Type B pancreatic cell (in vitro differentiated cells): ENCODE measurements at regions not wholly inside any gene's neighbourhood (a gene's known extent, or its start where the extent isn't known, plus 50 kb on each side); places are given as distances from the start of the nearest gene placed in this dataset.
A peak's percentile ranks its signal among the peaks of the same experiment; 100 is the strongest.

ENCODE experiments used
- DNase-seq: peaks from one replicate; pipeline ENCODE4 v3.0.0; 2021; ENCODE audit warnings: mixed read lengths; ENCODE audit not compliant: unreplicated experiment; ENCODE audit errors: extremely low spot score
- H3K27ac Mint-ChIP-seq: 2 replicates; pipeline ENCODE4 v1.8.0; 2021; ENCODE audit warnings: mild to moderate bottlenecking, mixed read lengths
- H3K27me3 Mint-ChIP-seq: 2 replicates; pipeline ENCODE4 v1.8.0; 2021; ENCODE audit warnings: mixed read lengths
- H3K36me3 Mint-ChIP-seq: 2 replicates; pipeline ENCODE4 v1.8.0; 2021; ENCODE audit warnings: mixed read lengths
- H3K4me1 Mint-ChIP-seq: one replicate; pipeline ENCODE4 v1.8.0; 2021; ENCODE audit warnings: mixed read lengths; ENCODE audit not compliant: unreplicated experiment
- H3K4me3 Mint-ChIP-seq: 2 replicates; pipeline ENCODE4 v1.8.0; 2021; ENCODE audit warnings: mild to moderate bottlenecking, mixed read lengths
- H3K9me3 Mint-ChIP-seq: 2 replicates; pipeline ENCODE4 v1.8.0; 2021; ENCODE audit warnings: mixed read lengths
- CTCF ChIP-seq: fragments of 200-600 bp; sonication (generic); conservative IDR thresholded peaks from 2 replicates; pipeline ENCODE4 v1.5.0; 2021; ENCODE audit warnings: antibody characterized with exemption, mild to moderate bottlenecking

- H3K9me3 Mint-ChIP-seq, result no peaks in the 10 kb centered on the region
- H3K4me1 Mint-ChIP-seq, result peaks cover 30% of the 10 kb centered on the region
- no peak for TF ChIP-seq CTCF
- no peak overlapping the region for H3K4me3 Mint-ChIP-seq
- H3K36me3 Mint-ChIP-seq, result no peaks in the 10 kb centered on the region
- no peak for DNase-seq
- H3K27me3 Mint-ChIP-seq, result peaks cover 18% of the 10 kb centered on the region
- H3K27ac Mint-ChIP-seq, result no peak overlapping the region
These were observed 187.1 kb downstream of the KATNAL1 start for GRCh38 chr13:30120133-30120822.

GRCh38 chr13:30119476-30119875 lies 187.9 kb downstream of the KATNAL1 start:
- Mint-ChIP-seq H3K9me3 (no peaks in the 10 kb centered on the region), H3K4me3 (no peak overlapping the region), H3K27ac (peak overlapping the region; percentile 11), H3K4me1 (peaks cover 34% of the 10 kb centered on the region), H3K36me3 (no peaks in the 10 kb centered on the region), H3K27me3 (peaks cover 18% of the 10 kb centered on the region)
- TF ChIP-seq CTCF, result no peak
- DNase-seq, result no peak

GRCh38 chr13:30116379-30116778 lies 191.0 kb downstream of the KATNAL1 start:
- DNase-seq, result no peak
- peaks cover 14% of the 10 kb centered on the region for H3K27me3 Mint-ChIP-seq
- H3K27ac Mint-ChIP-seq, result no peak overlapping the region
- peaks cover 63% of the 10 kb centered on the region for H3K4me1 Mint-ChIP-seq
- no peaks in the 10 kb centered on the region for H3K9me3 Mint-ChIP-seq
- no peaks in the 10 kb centered on the region for H3K36me3 Mint-ChIP-seq
- peak overlapping the region; percentile 18 for H3K4me3 Mint-ChIP-seq
- TF ChIP-seq CTCF, result no peak

- DNase-seq, result no peak
- Mint-ChIP-seq H3K27ac (peak overlapping the region; percentile 72), H3K36me3 (no peaks in the 10 kb centered on the region), H3K4me1 (peaks cover 62% of the 10 kb centered on the region), H3K9me3 (no peaks in the 10 kb centered on the region), H3K27me3 (peaks cover 12% of the 10 kb centered on the region), H3K4me3 (peak overlapping the region; percentile 89)
- TF ChIP-seq CTCF, result peak; percentile 43
These were observed 192.1 kb downstream of the KATNAL1 start for GRCh38 chr13:30115257-30115600.

- DNase-seq, result peak; percentile 93
- Mint-ChIP-seq H3K36me3 (no peaks in the 10 kb centered on the region), H3K9me3 (no peaks in the 10 kb centered on the region), H3K4me1 (peaks cover 61% of the 10 kb centered on the region), H3K27ac (peak overlapping the region; percentile 87), H3K27me3 (peaks cover 10% of the 10 kb centered on the region), H3K4me3 (peak overlapping the region; percentile 89)
- peak; percentile 97 for TF ChIP-seq CTCF
These were observed 192.6 kb downstream of the KATNAL1 start for GRCh38 chr13:30114571-30115256.
